Brain pericyte (primary cell): ENCODE measurements at regions not wholly inside any gene's neighbourhood (a gene's known extent, or its start where the extent isn't known, plus 50 kb on each side); places are given as distances from the start of the nearest gene placed in this dataset.
"Not testable (repeated sequence)": the region's sequence is repeated elsewhere in the genome, so short reads cannot be mapped to it uniquely, and the experiment has no call there.

Source experiments
- DNase-seq: peaks from one replicate; pipeline ENCODE4 v3.0.0-alpha.2; 2012; ENCODE audit warnings: low read depth, low spot score

GRCh38 chr10:61818251-61818650 is 83.2 kb upstream of the ARID5B start:
- DNase-seq: not testable (repeated sequence)

GRCh38 chr10:61819208-61819607 is 82.3 kb upstream of the ARID5B start:
- DNase-seq: no peak

GRCh38 chr10:61821153-61821552 is 80.3 kb upstream of the ARID5B start:
- no peak for DNase-seq

GRCh38 chr10:61821693-61822092 is 79.8 kb upstream of the ARID5B start:
- DNase-seq: no peak

- no peak for DNase-seq
These were observed 79.4 kb upstream of the ARID5B start for GRCh38 chr10:61822096-61822495.

- DNase-seq: no peak
These were observed 78.7 kb upstream of the ARID5B start for GRCh38 chr10:61822781-61823230.

GRCh38 chr10:61825001-61825400 is 76.5 kb upstream of the ARID5B start:
- DNase-seq: no peak

- DNase-seq: no peak
These were observed 75.9 kb upstream of the ARID5B start for GRCh38 chr10:61825628-61826027.

GRCh38 chr10:61828034-61828433 is 73.5 kb upstream of the ARID5B start:
- DNase-seq: no peak

- no peak for DNase-seq
These were observed 72.7 kb upstream of the ARID5B start for GRCh38 chr10:61828788-61829187.

- DNase-seq: no peak
These were observed 71.2 kb upstream of the ARID5B start for GRCh38 chr10:61830072-61830845.

- no peak for DNase-seq
These were observed 70.6 kb upstream of the ARID5B start for GRCh38 chr10:61830846-61831273.

GRCh38 chr10:61832866-61833481 is 68.5 kb upstream of the ARID5B start:
- DNase-seq: no peak

- no peak for DNase-seq
These were observed 67.0 kb upstream of the ARID5B start for GRCh38 chr10:61834519-61834918.

GRCh38 chr10:61835069-61835945 is 66.2 kb upstream of the ARID5B start:
- no peak for DNase-seq

- DNase-seq: no peak
These were observed 65.3 kb upstream of the ARID5B start for GRCh38 chr10:61835946-61836887.

- no peak for DNase-seq
These were observed 64.4 kb upstream of the ARID5B start for GRCh38 chr10:61836888-61837754.

- no peak for DNase-seq
These were observed 63.7 kb upstream of the ARID5B start for GRCh38 chr10:61837755-61838171.

GRCh38 chr10:61839916-61840315 is 61.6 kb upstream of the ARID5B start:
- no peak for DNase-seq

GRCh38 chr10:61840403-61840802 is 61.1 kb upstream of the ARID5B start:
- DNase-seq: no peak
